T follicular helper cell (primary cell): ENCODE measurements at regions not wholly inside any gene's neighbourhood (a gene's known extent, or its start where the extent isn't known, plus 50 kb on each side); places are given as distances from the start of the nearest gene placed in this dataset.

ENCODE experiments used
- DNase-seq: peaks from one replicate; pipeline ENCODE4 v3.0.0-alpha.2; 2020; ENCODE audit warnings: low read depth

GRCh38 chr1:34655875-34656240 is 99.0 kb upstream of the GJB5 start:
- DNase-seq: no peak

GRCh38 chr1:34656299-34656698 is 98.5 kb upstream of the GJB5 start:
- no peak for DNase-seq

- DNase-seq: no peak
Observed at GRCh38 chr1:34656731-34657130, 98.1 kb upstream of the GJB5 start.

- no peak for DNase-seq
Observed at GRCh38 chr1:34657266-34657665, 97.6 kb upstream of the GJB5 start.

GRCh38 chr1:34657849-34658248 is 97.0 kb upstream of the GJB5 start:
- no peak for DNase-seq

DNA sequence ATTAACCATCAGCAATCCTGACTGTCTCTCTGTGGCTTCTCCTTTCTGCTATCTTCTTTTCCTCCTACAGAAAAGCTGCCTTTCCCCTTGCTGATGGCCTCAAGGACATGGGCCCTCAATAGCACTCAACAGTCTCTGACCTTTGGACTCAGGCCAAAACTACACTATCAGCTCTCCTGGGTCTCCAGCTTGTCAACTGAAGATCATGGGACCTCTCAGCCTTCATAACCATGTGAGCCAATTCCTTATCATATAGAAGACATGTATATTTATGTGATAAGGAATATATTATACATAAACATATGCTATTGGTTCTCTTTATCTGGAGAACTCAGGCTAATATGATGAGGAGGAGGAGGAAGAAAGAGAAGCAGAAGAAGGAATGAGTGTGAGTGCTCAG is 91.8 kb upstream of the GJB5 start:
- no peak for DNase-seq

GRCh38 chr1:34668063-34668462 is 86.8 kb upstream of the GJB5 start:
- DNase-seq: no peak

DNA sequence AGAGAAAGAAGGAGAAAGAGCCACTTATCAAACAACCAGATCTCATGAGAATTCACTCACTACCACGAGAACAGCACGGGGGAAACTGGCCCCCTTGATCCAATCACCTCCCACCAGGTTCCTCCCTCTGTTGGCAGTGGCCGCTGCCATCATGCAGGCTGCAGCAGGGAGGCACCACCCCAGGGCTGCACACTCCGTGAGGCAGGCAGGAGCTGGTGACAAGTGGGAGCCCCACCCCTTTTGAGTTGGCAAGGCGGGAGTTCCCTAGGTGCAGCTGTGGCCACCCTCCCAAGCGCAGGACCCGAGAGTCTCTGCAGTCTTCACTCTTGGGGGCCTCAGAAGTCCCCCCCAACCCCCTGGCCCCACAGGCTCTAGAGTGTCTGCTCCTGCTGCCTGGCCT is 83.9 kb upstream of the GJB5 start:
- no peak for DNase-seq

- no peak for DNase-seq
Observed at GRCh38 chr1:34671887-34672286, 83.0 kb upstream of the GJB5 start.

DNA sequence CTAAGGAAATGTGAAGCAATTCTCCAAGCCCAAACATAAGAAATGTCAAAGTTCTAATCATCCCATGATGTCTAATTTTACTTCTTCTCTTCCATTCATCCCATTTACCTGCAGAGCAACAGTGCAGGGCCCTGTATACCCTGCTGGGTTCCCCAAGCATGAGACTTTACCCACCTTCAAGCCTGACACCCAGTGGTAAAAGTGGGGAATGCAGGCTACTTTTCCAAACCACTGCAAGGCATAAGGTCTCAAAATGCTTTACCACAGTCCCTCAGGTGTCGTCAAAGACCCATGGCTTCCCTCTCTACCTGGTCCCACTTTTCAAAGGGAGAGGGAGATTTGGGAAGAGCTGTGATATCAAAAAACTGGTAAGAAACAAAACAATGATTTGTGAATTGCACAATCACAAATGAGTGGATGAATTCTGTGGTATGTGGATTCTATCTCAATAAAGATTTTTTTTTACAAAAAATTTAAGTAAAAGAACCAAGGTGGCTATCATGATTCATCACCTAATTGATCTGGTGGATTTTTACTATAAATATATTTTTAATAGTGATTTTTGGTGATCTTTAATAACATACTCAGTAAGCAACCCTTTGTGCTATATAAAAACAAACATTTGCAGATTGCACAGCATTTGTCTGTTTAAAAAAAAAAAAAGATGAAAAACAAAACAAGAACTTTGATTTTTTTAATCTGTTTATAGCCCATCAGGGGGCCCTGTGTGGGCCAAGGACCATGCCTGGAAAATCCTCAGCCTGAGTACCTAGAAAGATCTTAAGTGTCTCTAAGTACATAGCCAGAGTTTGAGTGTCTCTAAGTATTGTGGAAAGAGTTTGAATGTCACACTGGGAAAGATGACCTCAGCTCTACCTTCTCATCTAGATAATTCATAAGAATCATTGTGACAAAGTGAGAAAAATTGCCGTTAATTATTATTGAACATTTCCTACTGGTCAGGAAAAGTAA is 73.1 kb upstream of the GJB5 start:
- DNase-seq: peak; percentile 2

GRCh38 chr1:34682452-34683223 is 72.2 kb upstream of the GJB5 start:
- no peak for DNase-seq

DNA sequence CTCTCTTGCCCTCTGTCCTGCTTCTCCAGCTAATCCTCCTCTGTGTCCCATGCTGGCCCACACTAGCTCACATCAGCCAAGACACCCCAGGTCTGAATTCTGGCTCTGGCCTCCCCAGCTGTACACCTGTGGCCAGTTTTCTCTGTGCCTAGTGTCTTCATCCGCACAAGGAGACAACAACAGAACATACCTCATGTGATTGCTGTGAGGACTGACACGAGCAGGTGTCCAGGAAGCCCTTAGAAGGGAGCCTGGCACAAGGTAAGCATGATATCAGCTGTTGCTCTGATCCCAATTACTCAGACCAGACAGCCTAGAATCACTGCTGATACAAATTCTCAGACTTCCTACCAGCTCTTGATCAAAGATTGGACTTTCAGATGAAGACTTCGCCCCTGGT is 71.2 kb upstream of the GJB5 start:
- DNase-seq: no peak

DNA sequence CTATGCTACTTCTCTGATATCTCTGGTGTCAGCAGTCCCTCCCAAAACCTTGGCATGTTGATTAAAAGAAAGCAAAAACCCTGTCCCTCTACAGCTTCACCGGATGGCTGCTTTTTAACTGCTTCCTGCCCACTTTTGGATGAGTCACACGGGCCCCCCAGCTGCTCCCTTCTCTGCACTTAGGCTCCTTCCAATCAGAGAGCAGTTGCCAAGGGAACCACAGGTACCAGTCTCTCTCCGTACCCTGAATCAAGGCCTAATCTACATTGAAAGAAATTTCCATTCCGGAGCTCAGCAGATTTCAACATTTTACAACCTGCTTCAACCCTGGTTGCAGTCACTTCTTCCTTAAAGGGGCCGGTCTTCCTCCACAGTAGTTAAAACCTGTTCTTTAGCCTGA is 70.6 kb upstream of the GJB5 start:
- DNase-seq: no peak

- DNase-seq: no peak
Observed at GRCh38 chr1:34685225-34685624, 69.6 kb upstream of the GJB5 start.

- no peak for DNase-seq
Observed at GRCh38 chr1:34686531-34686930, 68.3 kb upstream of the GJB5 start.

- DNase-seq: no peak
Observed at GRCh38 chr1:34688006-34688741, 66.7 kb upstream of the GJB5 start.

DNA sequence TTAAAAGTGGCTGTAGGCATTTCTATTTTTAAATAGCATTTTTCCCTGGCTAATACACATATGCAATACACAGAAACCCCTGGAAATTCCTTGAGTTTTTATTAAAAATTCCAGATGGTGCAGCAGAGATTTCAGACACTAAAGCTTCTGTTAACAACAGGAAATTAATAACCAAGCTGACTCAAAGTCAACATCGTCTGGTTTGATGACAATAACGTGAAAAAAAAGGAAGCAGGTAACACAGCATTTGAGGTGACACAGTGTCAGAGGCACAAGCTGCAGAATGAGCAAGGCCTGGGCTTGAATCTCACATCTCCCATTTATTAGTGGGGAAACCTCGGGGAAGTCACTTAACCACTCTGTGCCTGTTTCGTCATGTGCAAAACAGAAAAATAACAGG is 64.6 kb upstream of the GJB5 start:
- no peak for DNase-seq

GRCh38 chr1:34693081-34693480 is 61.8 kb upstream of the GJB5 start:
- no peak for DNase-seq

DNA sequence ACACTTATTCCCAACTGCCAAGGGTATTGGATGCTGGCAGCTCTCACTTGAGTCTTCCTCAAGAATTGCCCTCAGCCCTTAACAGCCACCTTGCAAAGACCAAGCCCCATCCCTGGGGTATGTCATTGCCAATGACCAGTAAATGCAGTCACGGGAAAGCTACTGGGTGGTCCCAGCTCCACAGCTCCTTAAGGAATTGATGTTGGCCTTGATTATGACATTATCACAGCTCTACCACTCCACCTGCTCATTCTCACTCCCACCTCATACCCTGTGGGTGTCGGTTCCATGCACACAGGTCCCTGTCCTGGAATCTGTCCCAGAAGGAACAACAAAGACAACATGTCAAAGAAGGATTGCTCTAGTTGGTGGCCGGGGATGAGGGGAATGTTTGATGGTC is 60.5 kb upstream of the GJB5 start:
- DNase-seq: no peak

DNA sequence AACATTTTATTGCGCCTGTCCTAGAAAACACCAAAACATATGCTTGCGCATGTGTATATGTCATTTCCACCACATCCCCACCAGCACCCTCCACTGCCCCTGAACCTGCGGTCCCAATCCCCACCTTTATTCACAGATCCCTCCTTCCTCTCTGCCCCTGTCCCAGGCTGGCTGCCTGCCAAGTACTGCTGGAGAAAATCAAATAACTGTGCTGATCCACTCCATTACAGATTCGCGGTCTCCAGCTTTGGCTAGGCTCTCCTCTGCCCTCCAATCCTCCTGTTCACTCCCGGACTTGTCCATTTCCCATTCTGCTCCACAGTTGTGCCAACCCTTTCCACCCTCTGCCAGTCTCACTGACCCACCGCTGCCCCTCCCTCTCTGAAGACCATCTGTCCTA is 59.3 kb upstream of the GJB5 start:
- DNase-seq: no peak

GRCh38 chr1:34696230-34696629 is 58.6 kb upstream of the GJB5 start:
- no peak for DNase-seq

DNA sequence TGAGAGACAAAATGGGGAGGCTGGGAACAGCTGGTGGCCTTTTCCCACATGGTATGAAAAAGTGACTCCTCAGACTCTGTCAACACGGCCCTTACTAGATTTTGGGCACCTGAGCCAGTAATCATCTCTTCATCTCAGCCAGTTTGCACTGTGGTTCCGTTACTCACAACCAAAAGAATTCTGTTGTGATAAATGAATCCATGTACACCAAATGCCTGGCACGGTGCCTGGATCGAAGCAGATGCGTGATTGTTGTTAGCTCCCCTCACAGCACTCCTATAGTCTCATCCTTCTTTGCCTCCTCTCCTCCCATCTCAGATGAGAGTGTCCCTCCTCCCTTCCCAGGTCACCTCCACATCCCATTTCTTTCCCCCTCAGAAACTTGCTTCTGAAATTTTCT is 57.9 kb upstream of the GJB5 start:
- DNase-seq: no peak

DNA sequence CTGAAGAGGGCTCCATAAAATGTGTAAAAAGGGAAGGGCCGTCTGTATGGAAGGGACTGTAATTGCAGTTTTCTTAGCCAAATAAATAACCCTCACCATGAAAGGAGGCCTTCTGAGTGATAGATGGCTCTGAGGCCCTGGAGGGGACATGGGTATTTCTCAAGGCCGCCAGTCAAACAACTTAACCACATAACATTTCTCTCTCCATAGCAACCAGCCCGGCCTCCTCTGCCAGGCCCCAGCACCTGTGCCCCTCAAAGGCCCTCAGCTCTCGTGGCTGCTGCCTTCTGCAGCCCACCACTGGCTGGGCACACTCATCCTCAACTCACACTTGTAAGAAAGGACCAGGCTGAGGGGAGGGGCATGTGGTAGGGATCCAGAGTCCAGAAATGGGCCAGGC is 57.0 kb upstream of the GJB5 start:
- no peak for DNase-seq
